ENCODE measurements at regions not wholly inside any gene's neighbourhood (a gene's known extent, or its start where the extent isn't known, plus 50 kb on each side); places are given as distances from the start of the nearest gene placed in this dataset.

GRCh38 chr5:30839956-30840355 is 353.5 kb upstream of the CDH6 start:
- no peak for TF ChIP-seq PATZ1 (CRISPR knock-in tag; IDR thresholded peaks at IDR 0.05; ENCODE audit: borderline replicate concordance)
- TF ChIP-seq, protein P1, sequence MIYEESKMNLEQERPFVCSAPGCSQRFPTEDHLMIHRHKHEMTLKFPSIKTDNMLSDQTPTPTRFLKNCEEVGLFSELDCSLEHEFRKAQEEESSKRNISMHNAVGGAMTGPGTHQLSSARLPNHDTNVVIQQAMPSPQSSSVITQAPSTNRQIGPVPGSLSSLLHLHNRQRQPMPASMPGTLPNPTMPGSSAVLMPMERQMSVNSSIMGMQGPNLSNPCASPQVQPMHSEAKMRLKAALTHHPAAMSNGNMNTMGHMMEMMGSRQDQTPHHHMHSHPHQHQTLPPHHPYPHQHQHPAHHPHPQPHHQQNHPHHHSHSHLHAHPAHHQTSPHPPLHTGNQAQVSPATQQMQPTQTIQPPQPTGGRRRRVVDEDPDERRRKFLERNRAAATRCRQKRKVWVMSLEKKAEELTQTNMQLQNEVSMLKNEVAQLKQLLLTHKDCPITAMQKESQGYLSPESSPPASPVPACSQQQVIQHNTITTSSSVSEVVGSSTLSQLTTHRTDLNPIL (CRISPR knock-in tag; IDR thresholded peaks at IDR 0.05; ENCODE audit: low read depth), result no peak

All from SK-N-SH treated with all-trans-retinoic acid at 6 μM for 48 hours (cell line).